ENCODE measurements at regions not wholly inside any gene's neighbourhood (a gene's known extent, or its start where the extent isn't known, plus 50 kb on each side); places are given as distances from the start of the nearest gene placed in this dataset.

GRCh38 chr18:41482501-41482900 lies 472.5 kb upstream of the PIK3C3 start:
- no peak overlapping the region for H3K4me3 ChIP-seq (ENCODE audit: low read length)
- TF ChIP-seq, protein P1, sequence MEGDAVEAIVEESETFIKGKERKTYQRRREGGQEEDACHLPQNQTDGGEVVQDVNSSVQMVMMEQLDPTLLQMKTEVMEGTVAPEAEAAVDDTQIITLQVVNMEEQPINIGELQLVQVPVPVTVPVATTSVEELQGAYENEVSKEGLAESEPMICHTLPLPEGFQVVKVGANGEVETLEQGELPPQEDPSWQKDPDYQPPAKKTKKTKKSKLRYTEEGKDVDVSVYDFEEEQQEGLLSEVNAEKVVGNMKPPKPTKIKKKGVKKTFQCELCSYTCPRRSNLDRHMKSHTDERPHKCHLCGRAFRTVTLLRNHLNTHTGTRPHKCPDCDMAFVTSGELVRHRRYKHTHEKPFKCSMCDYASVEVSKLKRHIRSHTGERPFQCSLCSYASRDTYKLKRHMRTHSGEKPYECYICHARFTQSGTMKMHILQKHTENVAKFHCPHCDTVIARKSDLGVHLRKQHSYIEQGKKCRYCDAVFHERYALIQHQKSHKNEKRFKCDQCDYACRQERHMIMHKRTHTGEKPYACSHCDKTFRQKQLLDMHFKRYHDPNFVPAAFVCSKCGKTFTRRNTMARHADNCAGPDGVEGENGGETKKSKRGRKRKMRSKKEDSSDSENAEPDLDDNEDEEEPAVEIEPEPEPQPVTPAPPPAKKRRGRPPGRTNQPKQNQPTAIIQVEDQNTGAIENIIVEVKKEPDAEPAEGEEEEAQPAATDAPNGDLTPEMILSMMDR (conservative IDR thresholded peaks at IDR 0.05): no peak
- Mint-ChIP-seq H3K27me3 (ENCODE audit: insufficient read depth) (no peaks in the 10 kb centered on the region), H3K36me3 (ENCODE audit: low read depth) (peaks cover 8% of the 10 kb centered on the region), H3K9me3 (no peaks in the 10 kb centered on the region), H3K27ac (no peak overlapping the region), H3K4me3 (no peak overlapping the region), H3K4me1 (peaks cover 23% of the 10 kb centered on the region)
- no peak overlapping the region for H3K9ac ChIP-seq (ENCODE audit: extremely low read depth, low read length, poor library complexity, severe bottlenecking)
- 72 to 100% methylated on average over 1 to 4 of the region's 4 CpGs for WGBS, 2 experiments (ENCODE audit: insufficient coverage in 1 of 2, insufficient read length in 1 of 2)
- no peak for DNase-seq
- H3K27ac ChIP-seq (ENCODE audit: low read depth, low read length): no peak overlapping the region
- H3K9me3 ChIP-seq (ENCODE audit: control insufficient read depth, low read length): no peaks in the 10 kb centered on the region
- no peaks in the 10 kb centered on the region for H3K27me3 ChIP-seq (ENCODE audit: control insufficient read depth, insufficient read depth, low read length, poor library complexity, severe bottlenecking)
- no peaks in the 10 kb centered on the region for H3K36me3 ChIP-seq (ENCODE audit: control insufficient read depth, insufficient read depth, low read length)
- peaks cover 2% of the 10 kb centered on the region for H3K4me1 ChIP-seq (ENCODE audit: control insufficient read depth, insufficient read depth, low read length)

DNA sequence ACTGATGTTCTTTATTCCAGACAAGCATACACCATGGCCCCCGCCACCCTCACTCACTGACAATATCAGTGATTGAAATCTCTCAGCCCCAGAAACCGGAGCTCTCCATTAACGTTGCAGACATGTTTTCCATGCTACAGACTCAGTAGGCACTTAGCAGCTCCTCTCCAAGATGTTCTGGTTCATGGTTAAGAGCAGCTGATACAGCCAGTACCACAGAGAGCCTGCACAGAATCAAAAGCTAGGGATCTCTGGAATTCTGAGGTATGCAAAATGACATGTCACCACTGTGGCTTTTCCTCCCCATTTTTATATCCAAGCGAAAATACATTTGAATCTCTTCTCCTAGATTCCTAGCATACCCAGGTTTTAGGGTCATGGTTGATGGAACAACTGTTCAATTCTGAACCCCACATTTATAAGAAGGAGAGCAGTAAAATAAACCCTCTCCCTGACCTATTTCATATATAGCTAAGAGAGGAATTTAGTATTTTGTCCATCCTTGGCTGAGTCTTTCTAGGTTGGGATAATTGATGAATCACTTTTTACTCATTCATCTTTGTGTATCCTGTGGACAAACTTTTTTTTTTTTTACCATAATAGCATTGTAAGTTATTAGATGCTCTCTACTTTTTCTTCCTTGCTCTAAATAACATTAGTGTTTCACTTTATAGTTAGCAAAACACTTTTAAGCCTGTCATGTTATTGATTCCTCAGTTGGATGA lies 488.4 kb upstream of the PIK3C3 start:
- H3K9me3 ChIP-seq (ENCODE audit: control insufficient read depth, low read length): no peaks in the 10 kb centered on the region
- H3K36me3 ChIP-seq (ENCODE audit: control insufficient read depth, insufficient read depth, low read length): no peaks in the 10 kb centered on the region
- no peaks in the 10 kb centered on the region for H3K27me3 ChIP-seq (ENCODE audit: control insufficient read depth, insufficient read depth, low read length, poor library complexity, severe bottlenecking)
- WGBS, 2 experiments (ENCODE audit: insufficient coverage in 1 of 2, insufficient read length in 1 of 2): 94 to 100% methylated on average over 1 to 4 of the region's 4 CpGs
- H3K9ac ChIP-seq (ENCODE audit: extremely low read depth, low read length, poor library complexity, severe bottlenecking): no peak overlapping the region
- Mint-ChIP-seq H3K27me3 (ENCODE audit: insufficient read depth) (no peaks in the 10 kb centered on the region), H3K4me3 (no peak overlapping the region), H3K36me3 (ENCODE audit: low read depth) (peaks cover 3% of the 10 kb centered on the region), H3K9me3 (no peaks in the 10 kb centered on the region), H3K27ac (no peak overlapping the region), H3K4me1 (peaks cover 31% of the 10 kb centered on the region)
- no peak overlapping the region for H3K4me3 ChIP-seq (ENCODE audit: low read length)
- TF ChIP-seq, protein P1 (conservative IDR thresholded peaks at IDR 0.05): no peak
- no peak overlapping the region for H3K27ac ChIP-seq (ENCODE audit: low read depth, low read length)
- H3K4me1 ChIP-seq (ENCODE audit: control insufficient read depth, insufficient read depth, low read length): peaks cover 3% of the 10 kb centered on the region
- no peak for DNase-seq

DNA sequence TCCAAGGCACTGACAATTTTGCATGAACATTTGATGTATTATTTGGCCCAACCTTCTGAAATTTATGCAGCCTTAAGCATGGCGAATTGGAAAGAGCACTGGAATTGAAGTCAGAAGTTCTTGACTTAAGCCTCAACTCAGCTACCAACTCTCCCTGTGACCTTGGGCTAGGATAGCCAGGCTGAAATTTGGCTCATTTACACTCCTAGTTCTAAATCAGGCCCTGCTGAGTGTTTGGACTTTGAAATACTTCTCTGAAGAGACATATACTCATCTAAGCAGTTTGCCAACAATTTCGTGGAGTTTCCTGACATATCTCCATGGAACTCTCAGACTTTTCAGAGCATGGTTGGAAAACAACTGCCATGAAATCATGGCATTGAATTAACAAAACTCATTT lies 489.6 kb upstream of the PIK3C3 start:
- Histone ChIP-seq H3K4me3 (ENCODE audit: low read length) (no peak overlapping the region), H3K9me3 (ENCODE audit: control insufficient read depth, low read length) (no peaks in the 10 kb centered on the region), H3K36me3 (ENCODE audit: control insufficient read depth, insufficient read depth, low read length) (no peaks in the 10 kb centered on the region), H3K27me3 (ENCODE audit: control insufficient read depth, insufficient read depth, low read length, poor library complexity, severe bottlenecking) (no peaks in the 10 kb centered on the region), H3K9ac (ENCODE audit: extremely low read depth, low read length, poor library complexity, severe bottlenecking) (no peak overlapping the region), H3K4me1 (ENCODE audit: control insufficient read depth, insufficient read depth, low read length) (peaks cover 7% of the 10 kb centered on the region), H3K27ac (ENCODE audit: low read depth, low read length) (no peak overlapping the region)
- no peak overlapping the region for H3K27ac Mint-ChIP-seq
- H3K4me3 Mint-ChIP-seq: no peak overlapping the region
- no peaks in the 10 kb centered on the region for H3K9me3 Mint-ChIP-seq
- H3K4me1 Mint-ChIP-seq: peaks cover 39% of the 10 kb centered on the region
- no peak for DNase-seq
- TF ChIP-seq, protein P1 (conservative IDR thresholded peaks at IDR 0.05): no peak
- H3K27me3 Mint-ChIP-seq (ENCODE audit: insufficient read depth): no peaks in the 10 kb centered on the region
- 80 to 86% methylated on average over 1 to 2 of the region's 2 CpGs for whole genome bisulfite sequencing, 2 experiments (ENCODE audit: insufficient coverage in 1 of 2, insufficient read length in 1 of 2)
- peaks cover 3% of the 10 kb centered on the region for H3K36me3 Mint-ChIP-seq (ENCODE audit: low read depth)

Measured in endodermal cell (in vitro differentiated cells).